CD8-positive, alpha-beta memory T cell (primary cell): ENCODE measurements at regions not wholly inside any gene's neighbourhood (a gene's known extent, or its start where the extent isn't known, plus 50 kb on each side); places are given as distances from the start of the nearest gene placed in this dataset.

ENCODE experiments used
- CTCF ChIA-PET: fragments of 350-600 bp; sonication (Branson Sonifier 250); formaldehyde crosslinking; loops from one replicate; lab custom pipeline; 2021; ENCODE audit warnings: antibody characterized with exemption; lab: Charles Lee
- POLR2A ChIA-PET: fragments of 350-600 bp; sonication (Branson Sonifier 250); formaldehyde crosslinking; loops from one replicate; lab custom pipeline; 2021; ENCODE audit warnings: antibody characterized with exemption; lab: Charles Lee
- DNase-seq, 5 donors: peaks; one replicate each; pipeline versions ENCODE4 v3.0.0 to v3.0.0-alpha.2; 2020 to 2022; ENCODE audit warnings: mixed read lengths in 1 of 5
- H3K27ac ChIP-seq: one replicate; pipeline ENCODE4 v1.7.0; 2013; ENCODE audit warnings: low read depth, mild to moderate bottlenecking, low read length, moderate library complexity
- H3K27me3 ChIP-seq: 2 replicates; pipeline ENCODE4 v1.7.0; 2013; ENCODE audit warnings: low read length, mild to moderate bottlenecking; ENCODE audit not compliant: insufficient read depth, poor library complexity, severe bottlenecking
- H3K36me3 ChIP-seq: 2 replicates; pipeline ENCODE4 v1.7.0; 2013; ENCODE audit warnings: mild to moderate bottlenecking, low read length, moderate library complexity; ENCODE audit not compliant: insufficient read depth
- H3K4me1 ChIP-seq: 2 replicates; pipeline ENCODE4 v1.7.0; 2013; ENCODE audit warnings: mild to moderate bottlenecking, low read length, moderate library complexity; ENCODE audit not compliant: insufficient read depth
- H3K4me3 ChIP-seq: 2 replicates; pipeline ENCODE4 v1.7.0; 2013; ENCODE audit warnings: mild to moderate bottlenecking, low read length
- H3K9me3 ChIP-seq: 2 replicates; pipeline ENCODE4 v1.7.0; 2013; ENCODE audit warnings: mild to moderate bottlenecking, low read length
- H3K27ac Mint-ChIP-seq, 8 donors: one replicate each; pipeline ENCODE4 v1.8.0; 2020 to 2021; ENCODE audit warnings: mixed read lengths in 8 of 8, mild to moderate bottlenecking in 6 of 8, inconsistent platforms in 3 of 8, moderate library complexity in 3 of 8
- H3K27me3 Mint-ChIP-seq, 2 donors: one replicate each; pipeline ENCODE4 v1.8.0; 2020 to 2021; ENCODE audit warnings: mixed read lengths in 2 of 2, mild to moderate bottlenecking in 1 of 2, moderate library complexity in 1 of 2
- H3K36me3 Mint-ChIP-seq, 3 donors: one replicate each; pipeline ENCODE4 v1.8.0; 2020 to 2021; ENCODE audit warnings: mixed read lengths in 3 of 3, inconsistent platforms in 1 of 3, mild to moderate bottlenecking in 1 of 3
- H3K4me1 Mint-ChIP-seq, 3 donors: one replicate each; pipeline ENCODE4 v1.8.0; 2020 to 2021; ENCODE audit warnings: mixed read lengths in 3 of 3, inconsistent platforms in 1 of 3, mild to moderate bottlenecking in 1 of 3
- H3K4me3 Mint-ChIP-seq, 7 donors: one replicate each; pipeline ENCODE4 v1.8.0; 2020 to 2021; ENCODE audit warnings: mixed read lengths in 7 of 7, mild to moderate bottlenecking in 6 of 7, moderate library complexity in 4 of 7, inconsistent platforms in 2 of 7
- H3K9me3 Mint-ChIP-seq, 5 donors: one replicate each; pipeline ENCODE4 v1.8.0; 2020 to 2022; ENCODE audit warnings: mixed read lengths in 5 of 5, mild to moderate bottlenecking in 3 of 5, moderate library complexity in 2 of 5, inconsistent platforms in 1 of 5

DNA sequence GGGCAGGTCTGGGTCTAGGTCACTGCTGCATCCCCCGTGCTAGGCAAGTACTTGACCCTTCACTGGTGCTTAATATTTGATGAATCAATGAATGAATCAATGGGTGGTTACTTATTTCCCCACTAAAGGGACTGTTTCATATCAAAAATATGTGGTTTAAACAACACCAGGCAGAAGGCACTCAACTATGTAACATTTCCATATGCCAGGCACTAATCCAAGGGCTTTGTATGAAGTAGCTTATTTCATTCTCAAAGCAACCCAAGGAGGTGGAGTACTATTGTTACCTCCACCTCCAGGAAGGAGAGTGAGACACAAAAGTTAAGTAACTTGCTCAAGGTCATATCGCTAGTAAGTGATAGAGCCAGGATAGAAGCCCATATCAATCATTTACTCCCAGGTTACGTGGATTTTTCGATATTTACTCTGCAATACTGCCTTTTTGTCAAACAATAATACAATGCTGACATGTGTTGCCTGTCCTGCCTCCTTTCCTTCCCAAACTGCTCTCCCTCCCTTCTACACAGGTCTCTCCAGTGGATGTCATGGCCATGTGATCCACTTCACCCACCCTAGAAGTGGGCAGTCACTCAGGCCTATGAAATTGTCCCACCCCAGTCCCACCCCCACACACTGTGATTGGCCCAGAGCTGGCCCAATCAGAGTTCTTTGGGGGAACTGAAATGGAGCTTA is 142.8 kb downstream of the ETS2 start:
- no peaks in the 10 kb centered on the region for H3K27me3 ChIP-seq
- H3K27ac ChIP-seq: no peak overlapping the region
- DNase-seq: no peak
- no peaks in the 10 kb centered on the region for H3K36me3 ChIP-seq
- Mint-ChIP-seq H3K36me3 (no peaks in the 10 kb centered on the region), H3K9me3 (peaks cover 0 to 3% (median 0%) of the 10 kb centered on the region in 5 donors), H3K4me3 (no peak overlapping the region), H3K4me1 (no peaks in the 10 kb centered on the region), H3K27me3 (peaks cover 4 to 7% of the 10 kb centered on the region in 2 donors), H3K27ac (no peak overlapping the region)
- H3K4me3 ChIP-seq: no peak overlapping the region
- CTCF ChIA-PET: no interaction called here
- H3K4me1 ChIP-seq: no peaks in the 10 kb centered on the region
- POLR2A ChIA-PET: no interaction called here
- H3K9me3 ChIP-seq: no peaks in the 10 kb centered on the region

GRCh38 chr21:38945545-38946245 is 140.0 kb downstream of the ETS2 start:
- Mint-ChIP-seq H3K4me3 (no peak overlapping the region), H3K36me3 (peaks cover 0 to 6% (median 0%) of the 10 kb centered on the region in 3 donors), H3K27me3 (peaks cover 6 to 9% of the 10 kb centered on the region in 2 donors), H3K27ac (no peak overlapping the region), H3K9me3 (peaks cover 0 to 3% (median 0%) of the 10 kb centered on the region in 5 donors), H3K4me1 (no peaks in the 10 kb centered on the region)
- Histone ChIP-seq H3K4me3 (no peak overlapping the region), H3K27ac (no peak overlapping the region), H3K9me3 (no peaks in the 10 kb centered on the region), H3K27me3 (no peaks in the 10 kb centered on the region), H3K4me1 (no peaks in the 10 kb centered on the region), H3K36me3 (no peaks in the 10 kb centered on the region)
- no peak for DNase-seq
- ChIA-PET CTCF (no interaction called here), POLR2A (no interaction called here)

GRCh38 chr21:38944903-38945302 is 139.2 kb downstream of the ETS2 start:
- POLR2A ChIA-PET: no interaction called here

GRCh38 chr21:38944402-38944801 is 138.7 kb downstream of the ETS2 start:
- no peaks in the 10 kb centered on the region for H3K4me1 ChIP-seq
- no peaks in the 10 kb centered on the region for H3K36me3 ChIP-seq
- no peaks in the 10 kb centered on the region for H3K27me3 ChIP-seq
- peaks cover 0 to 6% (median 0%) of the 10 kb centered on the region in 3 donors for H3K36me3 Mint-ChIP-seq
- H3K27ac Mint-ChIP-seq: no peak overlapping the region
- H3K4me3 ChIP-seq: no peak overlapping the region
- POLR2A ChIA-PET: no interaction called here
- H3K27me3 Mint-ChIP-seq: peaks cover 6 to 9% of the 10 kb centered on the region in 2 donors
- H3K27ac ChIP-seq: no peak overlapping the region
- H3K9me3 ChIP-seq: no peaks in the 10 kb centered on the region
- CTCF ChIA-PET: no interaction called here
- H3K4me3 Mint-ChIP-seq: no peak overlapping the region
- H3K9me3 Mint-ChIP-seq: no peaks in the 10 kb centered on the region
- no peak for DNase-seq
- no peaks in the 10 kb centered on the region for H3K4me1 Mint-ChIP-seq

More at GRCh38 chr21:38944903-38945302, 139.2 kb downstream of the ETS2 start:
- H3K27ac ChIP-seq: no peak overlapping the region
- H3K4me3 Mint-ChIP-seq: no peak overlapping the region
- CTCF ChIA-PET: no interaction called here
- H3K27me3 Mint-ChIP-seq: peaks cover 6 to 9% of the 10 kb centered on the region in 2 donors
- no peaks in the 10 kb centered on the region for H3K4me1 ChIP-seq
- H3K4me3 ChIP-seq: no peak overlapping the region
- no peaks in the 10 kb centered on the region for H3K9me3 Mint-ChIP-seq
- H3K4me1 Mint-ChIP-seq: no peaks in the 10 kb centered on the region
- H3K9me3 ChIP-seq: no peaks in the 10 kb centered on the region
- DNase-seq: no peak
- no peaks in the 10 kb centered on the region for H3K27me3 ChIP-seq
- no peak overlapping the region for H3K27ac Mint-ChIP-seq
- no peaks in the 10 kb centered on the region for H3K36me3 ChIP-seq
- peaks cover 0 to 6% (median 0%) of the 10 kb centered on the region in 3 donors for H3K36me3 Mint-ChIP-seq

DNA sequence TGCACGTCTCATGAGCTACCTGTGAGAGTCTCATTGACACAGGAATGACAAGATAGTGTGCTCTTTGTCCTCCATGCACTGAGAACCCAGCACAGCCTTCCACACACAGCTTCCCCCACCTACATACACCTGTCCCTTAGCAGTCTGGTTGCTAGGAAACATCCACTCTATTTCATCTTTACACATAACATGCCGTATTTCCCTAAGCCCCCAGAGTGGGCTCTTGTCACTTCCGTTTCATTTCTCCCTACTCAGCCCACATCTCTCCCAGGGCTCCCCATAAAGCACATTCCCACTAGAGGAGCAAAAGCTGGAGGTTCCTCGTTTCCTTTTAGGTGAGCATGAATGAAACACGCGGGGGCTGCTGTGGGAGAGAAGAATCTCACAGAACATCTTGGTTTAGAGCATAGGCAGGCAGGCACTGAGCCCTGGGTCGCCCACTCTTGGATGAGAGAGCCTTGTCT is 137.1 kb downstream of the ETS2 start:
- no peaks in the 10 kb centered on the region for H3K9me3 ChIP-seq
- H3K27ac Mint-ChIP-seq: no peak overlapping the region
- no peaks in the 10 kb centered on the region for H3K36me3 ChIP-seq
- peaks cover 5 to 9% of the 10 kb centered on the region in 2 donors for H3K27me3 Mint-ChIP-seq
- no peak overlapping the region for H3K27ac ChIP-seq
- no peaks in the 10 kb centered on the region for H3K9me3 Mint-ChIP-seq
- H3K27me3 ChIP-seq: no peaks in the 10 kb centered on the region
- no peak overlapping the region for H3K4me3 Mint-ChIP-seq
- H3K4me1 Mint-ChIP-seq: peaks cover 6 to 7% (median 6%) of the 10 kb centered on the region in 3 donors
- CTCF ChIA-PET: interaction anchor here (0.7 kb wide), 1 partner anchor 821 kb away, joined by 3 read pairs; no protein-coding TSS in a partner anchor
- H3K4me3 ChIP-seq: no peak overlapping the region
- POLR2A ChIA-PET: no interaction called here
- peaks cover 0 to 6% (median 0%) of the 10 kb centered on the region in 3 donors for H3K36me3 Mint-ChIP-seq
- no peak for DNase-seq
- H3K4me1 ChIP-seq: no peaks in the 10 kb centered on the region

DNA sequence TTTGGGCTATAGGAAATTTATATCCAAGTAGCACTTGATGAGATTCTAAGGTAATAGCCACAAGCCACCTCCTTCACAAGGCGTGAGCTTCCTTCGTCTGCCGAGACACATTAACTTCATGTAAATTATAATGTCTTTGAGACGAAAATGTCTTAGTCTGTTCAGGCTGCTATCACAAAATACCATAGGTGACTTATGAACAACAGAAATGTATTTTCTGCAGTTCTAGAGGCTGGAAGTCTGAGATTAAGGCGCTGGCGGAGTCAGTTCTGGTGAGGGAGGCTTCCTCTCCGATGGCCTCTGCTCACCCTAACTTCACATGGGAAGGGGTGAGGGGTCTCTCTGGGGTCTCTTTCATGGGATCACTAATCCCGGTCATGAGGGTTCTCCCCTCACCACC is 133.0 kb downstream of the ETS2 start:
- Histone ChIP-seq H3K27ac (no peak overlapping the region), H3K27me3 (no peaks in the 10 kb centered on the region), H3K9me3 (no peaks in the 10 kb centered on the region), H3K36me3 (no peaks in the 10 kb centered on the region), H3K4me3 (no peak overlapping the region), H3K4me1 (no peaks in the 10 kb centered on the region)
- peaks cover 2 to 8% of the 10 kb centered on the region in 2 donors for H3K27me3 Mint-ChIP-seq
- DNase-seq: no peak
- H3K9me3 Mint-ChIP-seq: no peaks in the 10 kb centered on the region
- H3K36me3 Mint-ChIP-seq: peaks cover 0 to 6% (median 0%) of the 10 kb centered on the region in 3 donors
- ChIA-PET POLR2A (no interaction called here), CTCF (no interaction called here)
- no peak overlapping the region for H3K4me3 Mint-ChIP-seq
- no peak overlapping the region for H3K27ac Mint-ChIP-seq
- peaks cover 6 to 7% (median 6%) of the 10 kb centered on the region in 3 donors for H3K4me1 Mint-ChIP-seq

DNA sequence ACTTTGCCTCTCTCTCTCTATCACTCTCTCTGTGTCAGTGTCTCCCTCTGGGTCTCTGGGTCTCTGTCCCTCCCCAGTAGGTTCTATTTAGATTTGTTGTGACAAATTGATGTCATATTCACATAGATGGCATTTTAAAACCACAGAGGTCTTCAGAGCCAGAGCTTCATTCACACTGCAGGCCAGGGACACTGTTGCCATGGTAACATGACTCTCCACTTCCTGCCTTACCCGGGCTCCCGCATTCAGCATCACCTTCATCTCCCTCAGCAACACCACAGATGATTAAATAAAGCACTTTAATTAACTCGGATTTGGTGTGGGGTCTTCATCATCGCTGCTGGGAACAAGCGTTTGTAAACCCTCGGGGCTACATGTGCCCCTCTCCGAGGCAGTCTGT is 132.6 kb downstream of the ETS2 start:
- Histone ChIP-seq H3K27me3 (no peaks in the 10 kb centered on the region), H3K27ac (no peak overlapping the region), H3K4me3 (no peak overlapping the region), H3K9me3 (no peaks in the 10 kb centered on the region), H3K4me1 (no peaks in the 10 kb centered on the region), H3K36me3 (no peaks in the 10 kb centered on the region)
- H3K27me3 Mint-ChIP-seq: peaks cover 2 to 8% of the 10 kb centered on the region in 2 donors
- H3K36me3 Mint-ChIP-seq: peaks cover 0 to 6% (median 0%) of the 10 kb centered on the region in 3 donors
- H3K4me3 Mint-ChIP-seq: no peak overlapping the region
- peak in 2 of 5 donors; percentile 7 to 18 for DNase-seq
- H3K4me1 Mint-ChIP-seq: peaks cover 6 to 7% (median 6%) of the 10 kb centered on the region in 3 donors
- ChIA-PET POLR2A (no interaction called here), CTCF (no interaction called here)
- no peaks in the 10 kb centered on the region for H3K9me3 Mint-ChIP-seq
- no peak overlapping the region for H3K27ac Mint-ChIP-seq

GRCh38 chr21:38937844-38938243 is 132.1 kb downstream of the ETS2 start:
- Histone ChIP-seq H3K4me1 (no peaks in the 10 kb centered on the region), H3K9me3 (no peaks in the 10 kb centered on the region), H3K27me3 (no peaks in the 10 kb centered on the region), H3K27ac (no peak overlapping the region), H3K4me3 (no peak overlapping the region), H3K36me3 (no peaks in the 10 kb centered on the region)
- no peaks in the 10 kb centered on the region for H3K9me3 Mint-ChIP-seq
- POLR2A ChIA-PET: no interaction called here
- no peak for DNase-seq
- no peak overlapping the region for H3K4me3 Mint-ChIP-seq
- peaks cover 6 to 7% (median 6%) of the 10 kb centered on the region in 3 donors for H3K4me1 Mint-ChIP-seq
- H3K27ac Mint-ChIP-seq: no peak overlapping the region
- H3K36me3 Mint-ChIP-seq: peaks cover 0 to 5% (median 0%) of the 10 kb centered on the region in 3 donors
- CTCF ChIA-PET: no interaction called here
- H3K27me3 Mint-ChIP-seq: peaks cover 1 to 7% of the 10 kb centered on the region in 2 donors
